ENCODE measurements at regions not wholly inside any gene's neighbourhood (a gene's known extent, or its start where the extent isn't known, plus 50 kb on each side); places are given as distances from the start of the nearest gene placed in this dataset.

- no peak for DNase-seq (ENCODE audit: low read depth)
These were observed 240.8 kb downstream of the BRD1 start for GRCh38 chr22:49586873-49587272.

GRCh38 chr22:49586244-49586748 is 241.4 kb downstream of the BRD1 start:
- DNase-seq (ENCODE audit: low read depth): no peak

- no peak for DNase-seq (ENCODE audit: low read depth)
These were observed 242.0 kb downstream of the BRD1 start for GRCh38 chr22:49585461-49586243.

GRCh38 chr22:49583886-49584505 is 243.7 kb downstream of the BRD1 start:
- no peak for DNase-seq (ENCODE audit: low read depth)

GRCh38 chr22:49583341-49583740 is 244.3 kb downstream of the BRD1 start:
- DNase-seq (ENCODE audit: low read depth): no peak

- DNase-seq (ENCODE audit: low read depth): no peak
These were observed 245.0 kb downstream of the BRD1 start for GRCh38 chr22:49582678-49583077.

- DNase-seq (ENCODE audit: low read depth): no peak
These were observed 245.5 kb downstream of the BRD1 start for GRCh38 chr22:49582181-49582580.

GRCh38 chr22:49580024-49580423 is 247.6 kb downstream of the BRD1 start:
- no peak for DNase-seq (ENCODE audit: low read depth)

GRCh38 chr22:49577168-49578060 is 250.3 kb downstream of the BRD1 start:
- no peak for DNase-seq (ENCODE audit: low read depth)

- DNase-seq (ENCODE audit: low read depth): no peak
These were observed 251.2 kb downstream of the BRD1 start for GRCh38 chr22:49576241-49577141.

- no peak for DNase-seq (ENCODE audit: low read depth)
These were observed 252.0 kb downstream of the BRD1 start for GRCh38 chr22:49575703-49576081.

GRCh38 chr22:49574881-49575702 is 252.6 kb downstream of the BRD1 start:
- DNase-seq (ENCODE audit: low read depth): no peak

GRCh38 chr22:49574205-49574880 is 253.3 kb downstream of the BRD1 start:
- DNase-seq (ENCODE audit: low read depth): no peak

GRCh38 chr22:49573109-49573765 is 254.4 kb downstream of the BRD1 start:
- no peak for DNase-seq (ENCODE audit: low read depth)

- DNase-seq (ENCODE audit: low read depth): no peak
These were observed 256.3 kb downstream of the BRD1 start for GRCh38 chr22:49571326-49571725.

GRCh38 chr22:49570032-49570848 is 257.4 kb downstream of the BRD1 start:
- DNase-seq (ENCODE audit: low read depth): no peak

- DNase-seq (ENCODE audit: low read depth): no peak
These were observed 258.2 kb downstream of the BRD1 start for GRCh38 chr22:49569286-49570031.

- DNase-seq (ENCODE audit: low read depth): no peak
These were observed 258.9 kb downstream of the BRD1 start for GRCh38 chr22:49568751-49569285.

All from stimulated activated CD8-positive, alpha-beta memory T cell treated with anti-CD3 and anti-CD28 coated beads, Interleukin-12 subunit alpha, Interleukin-12 subunit beta, amount 100 ng/mL, for 4 hours (primary cell).